Sigmoid colon (tissue), 6 donors: ENCODE measurements at regions not wholly inside any gene's neighbourhood (a gene's known extent, or its start where the extent isn't known, plus 50 kb on each side); places are given as distances from the start of the nearest gene placed in this dataset.

Experiments used
- DNase-seq: peaks from one replicate; pipeline ENCODE4 v3.0.0-alpha.2; 2019
- H3K27ac ChIP-seq, 4 donors: fragments of 200-600 bp; sonication (generic); one replicate each; pipeline ENCODE4 v1.5.1; 2016 to 2019; ENCODE audit warnings: mild to moderate bottlenecking in 1 of 4
- H3K27me3 ChIP-seq, 3 donors: fragments of 200-600 bp; sonication (generic); one replicate each; pipeline ENCODE4 v1.5.1; 2019; ENCODE audit warnings: mild to moderate bottlenecking in 1 of 3
- H3K36me3 ChIP-seq, 4 donors: fragments of 200-600 bp; sonication (generic); one replicate each; pipeline ENCODE4 v1.5.1; 2016 to 2019
- H3K4me1 ChIP-seq, 4 donors: fragments of 200-600 bp; sonication (generic); one replicate each; pipeline ENCODE4 v1.5.1; 2017 to 2019
- H3K4me3 ChIP-seq, 4 donors: fragments of 200-600 bp; sonication (generic); one replicate each; pipeline ENCODE4 v1.5.1; 2017 to 2019; ENCODE audit warnings: mild to moderate bottlenecking in 2 of 4, moderate library complexity in 1 of 4
- H3K9me3 ChIP-seq, 4 donors: fragments of 200-600 bp in 3 of 4; sonication (generic) in 3 of 4; one replicate each; pipeline versions ENCODE4 v1.5.1 to v1.6.1; 2013 to 2019
- CTCF ChIP-seq, 4 experiments: fragments of 450-650 bp in 3 of 4; fragments of 200-600 bp in 1 of 4; IDR thresholded peaks; one replicate each; pipeline ENCODE4 v1.5.1; 2016 to 2019; ENCODE audit warnings: antibody characterized with exemption in 4 of 4, mild to moderate bottlenecking in 3 of 4, moderate library complexity in 2 of 4
- EP300 ChIP-seq, 4 donors: sonication (generic); formaldehyde crosslinking; IDR thresholded peaks; one replicate each; pipeline ENCODE4 v1.6.1; 2017; ENCODE audit warnings: antibody characterized with exemption in 4 of 4
- POLR2A ChIP-seq, 2 donors: fragments of 450-650 bp; IDR thresholded peaks; one replicate each; pipeline ENCODE4 v1.6.1; 2016; ENCODE audit warnings: antibody characterized with exemption in 2 of 2, mild to moderate bottlenecking in 2 of 2, moderate library complexity in 2 of 2
- POLR2AphosphoS5 ChIP-seq, 4 donors: sonication (generic); formaldehyde crosslinking; IDR thresholded peaks; one replicate each; pipeline ENCODE4 v1.6.1; 2017; ENCODE audit warnings: antibody characterized with exemption in 4 of 4
- WGBS, 2 donors: extraction: QIAGEN DNeasy Blood & Tissue Kit; methylation state at CpG; one replicate each; pipeline ENCODE4 v1.1.7; 2013; 5-methylcytosine and 5-hydroxymethylcytosine counted together
- intact Hi-C: fragments of 100-400 bp; cut with DNase I; formaldehyde crosslinking; loops from one replicate; pipeline ENCODE4 v1.15.1; 2023
- donor health status: healthy with polysubstance abuse.
- donor health status: healthy.

GRCh38 chr3:110811050-110811449 is 260.6 kb upstream of the NECTIN3 start:
- Histone ChIP-seq H3K27ac (no peak overlapping the region), H3K36me3 (no peaks in the 10 kb centered on the region), H3K27me3 (no peaks in the 10 kb centered on the region), H3K9me3 (no peaks in the 10 kb centered on the region), H3K4me3 (no peak overlapping the region), H3K4me1 (peaks cover 0 to 4% (median 0%) of the 10 kb centered on the region in 4 donors)
- no peak for TF ChIP-seq CTCF (IDR thresholded peaks at IDR 0.05)
- intact Hi-C loops: no loop called here
- DNase-seq: no peak

- intact Hi-C loops: no loop called here
- no peak for DNase-seq
- Histone ChIP-seq H3K4me1 (no peaks in the 10 kb centered on the region), H3K9me3 (no peaks in the 10 kb centered on the region), H3K27ac (no peak overlapping the region), H3K27me3 (no peaks in the 10 kb centered on the region), H3K36me3 (no peaks in the 10 kb centered on the region), H3K4me3 (no peak overlapping the region)
- no peak for TF ChIP-seq CTCF (IDR thresholded peaks at IDR 0.05)
- no peak for TF ChIP-seq POLR2AphosphoS5 (IDR thresholded peaks at IDR 0.05)
- TF ChIP-seq EP300 (IDR thresholded peaks at IDR 0.05): no peak
- TF ChIP-seq POLR2A (IDR thresholded peaks at IDR 0.05): no peak
- 87 to 92% methylated on average over 2 of the region's 2 CpGs for WGBS, 2 donors
Observed at GRCh38 chr3:110813541-110813940, 258.1 kb upstream of the NECTIN3 start.

- WGBS, 2 donors: 73 to 79% methylated on average over 5 of the region's 5 CpGs
Observed at GRCh38 chr3:110814170-110815007, 257.2 kb upstream of the NECTIN3 start.

GRCh38 chr3:110815008-110815583 is 256.5 kb upstream of the NECTIN3 start:
- intact Hi-C loops: no loop called here

More at GRCh38 chr3:110814170-110815007, 257.2 kb upstream of the NECTIN3 start:
- H3K27me3 ChIP-seq: no peaks in the 10 kb centered on the region
- no peaks in the 10 kb centered on the region for H3K9me3 ChIP-seq
- H3K27ac ChIP-seq: no peak overlapping the region
- H3K4me1 ChIP-seq: no peaks in the 10 kb centered on the region
- TF ChIP-seq POLR2AphosphoS5 (IDR thresholded peaks at IDR 0.05) (no peak), CTCF (IDR thresholded peaks at IDR 0.05) (no peak), EP300 (IDR thresholded peaks at IDR 0.05) (no peak), POLR2A (IDR thresholded peaks at IDR 0.05) (no peak)
- DNase-seq: no peak
- no peak overlapping the region for H3K4me3 ChIP-seq
- no peaks in the 10 kb centered on the region for H3K36me3 ChIP-seq
- intact Hi-C loops: no loop called here

More at GRCh38 chr3:110815008-110815583, 256.5 kb upstream of the NECTIN3 start:
- H3K36me3 ChIP-seq: no peaks in the 10 kb centered on the region
- no peak overlapping the region for H3K4me3 ChIP-seq
- DNase-seq: no peak
- no peak overlapping the region for H3K27ac ChIP-seq
- no peaks in the 10 kb centered on the region for H3K27me3 ChIP-seq
- no peaks in the 10 kb centered on the region for H3K9me3 ChIP-seq
- 21 to 36% methylated on average over 1 of the region's 1 CpG for WGBS, 2 donors
- no peak for TF ChIP-seq EP300 (IDR thresholded peaks at IDR 0.05)
- no peak for TF ChIP-seq POLR2A (IDR thresholded peaks at IDR 0.05)
- no peak for TF ChIP-seq POLR2AphosphoS5 (IDR thresholded peaks at IDR 0.05)
- no peak for TF ChIP-seq CTCF (IDR thresholded peaks at IDR 0.05)
- H3K4me1 ChIP-seq: no peaks in the 10 kb centered on the region
